H9 (cell line): ENCODE measurements at regions not wholly inside any gene's neighbourhood (a gene's known extent, or its start where the extent isn't known, plus 50 kb on each side); places are given as distances from the start of the nearest gene placed in this dataset.
"Not testable (repeated sequence)": the region's sequence is repeated elsewhere in the genome, so short reads cannot be mapped to it uniquely, and the experiment has no call there.

Experiments used
- DNase-seq: peaks from one replicate; pipeline ENCODE4 v3.0.0-alpha.2; 2017
- H2AFZ ChIP-seq: one replicate; pipeline ENCODE4 v1.6.1; 2013; ENCODE audit warnings: mild to moderate bottlenecking, low read length, control low read depth, moderate library complexity
- H2AK5ac ChIP-seq: 2 replicates; pipeline ENCODE4 v1.6.1; 2013; ENCODE audit warnings: low read length, control low read depth, mixed read lengths; ENCODE audit not compliant: insufficient read length
- H2BK120ac ChIP-seq: one replicate; pipeline ENCODE4 v1.6.1; 2013; ENCODE audit warnings: low read depth, mild to moderate bottlenecking, low read length, control low read depth, inconsistent platforms; ENCODE audit not compliant: poor library complexity, severe bottlenecking
- H2BK12ac ChIP-seq: 2 replicates; pipeline ENCODE4 v1.6.1; 2013; ENCODE audit warnings: low read length, control low read depth, mixed read lengths, low read depth; ENCODE audit not compliant: insufficient read length
- H2BK15ac ChIP-seq: 2 replicates; pipeline ENCODE4 v1.6.1; 2013; ENCODE audit warnings: low read depth, low read length, control low read depth
- H2BK20ac ChIP-seq: one replicate; pipeline ENCODE4 v1.6.1; 2013; ENCODE audit warnings: low read depth, mild to moderate bottlenecking, low read length, control low read depth, inconsistent platforms; ENCODE audit not compliant: poor library complexity, severe bottlenecking
- H2BK5ac ChIP-seq: 2 replicates; pipeline ENCODE4 v1.6.1; 2013; ENCODE audit warnings: low read length, control low read depth, mixed read lengths; ENCODE audit not compliant: insufficient read length
- H3K14ac ChIP-seq: 2 replicates; pipeline ENCODE4 v1.6.1; 2013; ENCODE audit warnings: low read length, control low read depth; ENCODE audit not compliant: insufficient read depth
- H3K18ac ChIP-seq: 2 replicates; pipeline ENCODE4 v1.6.1; 2013; ENCODE audit warnings: low read depth, mild to moderate bottlenecking, mixed read lengths, low read length, control low read depth; ENCODE audit not compliant: insufficient read length
- H3K23ac ChIP-seq: 2 replicates; pipeline ENCODE4 v1.6.1; 2013; ENCODE audit warnings: low read length, control low read depth, mixed read lengths, low read depth; ENCODE audit not compliant: insufficient read length
- H3K23me2 ChIP-seq: 2 replicates; pipeline ENCODE4 v1.6.1; 2013; ENCODE audit warnings: low read depth, mild to moderate bottlenecking, mixed read lengths, low read length, control low read depth; ENCODE audit not compliant: insufficient read length, poor library complexity, severe bottlenecking
- H3K27ac ChIP-seq: 2 replicates; pipeline ENCODE4 v1.5.1; 2013; ENCODE audit warnings: low read length, control low read depth, mixed read lengths, low read depth; ENCODE audit not compliant: insufficient read length
- H3K27me3 ChIP-seq: 2 replicates; pipeline ENCODE4 v1.6.1; 2013; ENCODE audit warnings: low read length, control low read depth, inconsistent platforms; ENCODE audit not compliant: insufficient read depth
- H3K4ac ChIP-seq: 2 replicates; pipeline ENCODE4 v1.6.1; 2013; ENCODE audit warnings: low read depth, mild to moderate bottlenecking, control low read depth, inconsistent platforms, low read length, moderate library complexity
- H3K4me1 ChIP-seq: 2 replicates; pipeline ENCODE4 v1.6.1; 2013; ENCODE audit warnings: low read length, control low read depth, inconsistent platforms; ENCODE audit not compliant: insufficient read depth
- H3K4me2 ChIP-seq: 2 replicates; pipeline ENCODE4 v1.6.1; 2013; ENCODE audit warnings: low read length, control low read depth, mixed read lengths; ENCODE audit not compliant: insufficient read length, insufficient read depth
- H3K56ac ChIP-seq: 2 replicates; pipeline ENCODE4 v1.6.1; 2013; ENCODE audit warnings: low read depth, mild to moderate bottlenecking, mixed read lengths, low read length, control low read depth; ENCODE audit not compliant: insufficient read length
- H3K79me1 ChIP-seq: 2 replicates; pipeline ENCODE4 v1.6.1; 2013; ENCODE audit warnings: low read depth, mild to moderate bottlenecking, moderate library complexity, low read length, control low read depth, inconsistent platforms; ENCODE audit not compliant: insufficient read depth, poor library complexity, severe bottlenecking
- H3K79me2 ChIP-seq: 2 replicates; pipeline ENCODE4 v1.6.1; 2013; ENCODE audit warnings: low read length, control low read depth, inconsistent platforms; ENCODE audit not compliant: insufficient read depth
- H3K9ac ChIP-seq: 2 replicates; pipeline ENCODE4 v1.6.1; 2013; ENCODE audit warnings: low read length, control low read depth, mixed read lengths; ENCODE audit not compliant: insufficient read length; ENCODE audit errors: extremely low read depth
- H3K9me3 ChIP-seq: one replicate; pipeline ENCODE4 v1.6.1; 2013; ENCODE audit warnings: low read depth, low read length, inconsistent platforms; ENCODE audit not compliant: control insufficient read depth
- H3T11ph ChIP-seq: one replicate; pipeline ENCODE4 v1.6.1; 2013; ENCODE audit warnings: mild to moderate bottlenecking, low read length, control low read depth, inconsistent platforms
- H4K20me1 ChIP-seq: one replicate; pipeline ENCODE4 v1.6.1; 2013; ENCODE audit not compliant: control insufficient read depth, insufficient read length, insufficient read depth
- H4K5ac ChIP-seq: 2 replicates; pipeline ENCODE4 v1.6.1; 2013; ENCODE audit warnings: low read depth, mild to moderate bottlenecking, mixed read lengths, low read length, control low read depth; ENCODE audit not compliant: insufficient read length
- H4K8ac ChIP-seq: replicated peaks from 2 replicates; pipeline ENCODE4 v1.6.1; 2013; ENCODE audit warnings: low read length, control low read depth, mixed read lengths, low read depth; ENCODE audit not compliant: insufficient read length
- H4K91ac ChIP-seq: 2 replicates; pipeline ENCODE4 v1.6.1; 2013; ENCODE audit warnings: low read depth, mild to moderate bottlenecking, moderate library complexity, mixed read lengths, low read length, control low read depth; ENCODE audit not compliant: insufficient read length
- H3K27ac Mint-ChIP-seq, 3 experiments: 2 replicates in 2 of 3; 3 replicates in 1 of 3; pipeline ENCODE4 v1.8.0; 2020 to 2021; ENCODE audit warnings: mixed read lengths in 3 of 3, mild to moderate bottlenecking in 1 of 3, moderate library complexity in 1 of 3
- H3K27me3 Mint-ChIP-seq: 2 replicates; pipeline ENCODE4 v1.8.0; 2021; ENCODE audit warnings: low read depth, mild to moderate bottlenecking, moderate library complexity, mixed read lengths
- H3K36me3 Mint-ChIP-seq, 3 experiments: 2 replicates in 2 of 3; 3 replicates in 1 of 3; pipeline ENCODE4 v1.8.0; 2020 to 2021; ENCODE audit warnings: low read depth in 3 of 3, mixed read lengths in 3 of 3; ENCODE audit not compliant: insufficient read depth in 1 of 3
- H3K4me1 Mint-ChIP-seq, 2 experiments: 2 replicates each; pipeline ENCODE4 v1.8.0; 2020; ENCODE audit warnings: mixed read lengths in 2 of 2
- H3K4me3 Mint-ChIP-seq, 2 experiments: 2 replicates in 1 of 2; 3 replicates in 1 of 2; pipeline ENCODE4 v1.8.0; 2020 to 2021; ENCODE audit warnings: mild to moderate bottlenecking in 2 of 2, mixed read lengths in 2 of 2, moderate library complexity in 1 of 2
- H3K9me3 Mint-ChIP-seq, 2 experiments: 2 replicates in 1 of 2; 3 replicates in 1 of 2; pipeline ENCODE4 v1.8.0; 2020; ENCODE audit warnings: mild to moderate bottlenecking in 2 of 2, mixed read lengths in 2 of 2, moderate library complexity in 1 of 2
- CTCF ChIP-seq: fragments of 200-600 bp; sonication (generic); conservative IDR thresholded peaks from 3 replicates; pipeline ENCODE4 v1.8.0; 2021; ENCODE audit warnings: antibody characterized with exemption, mild to moderate bottlenecking
- WGBS: extraction: QIAGEN DNeasy Blood & Tissue Kit; methylation state at CpG from one replicate; pipeline ENCODE4 v1.1.7; 2013; ENCODE audit warnings: missing lambda C conversion rate, low lambda C conversion rate, mixed read lengths; ENCODE audit not compliant: insufficient read length; ENCODE audit errors: extremely low coverage; 5-methylcytosine and 5-hydroxymethylcytosine counted together

- not testable (repeated sequence) for H3K79me1 ChIP-seq, H2AFZ ChIP-seq, H3K27ac Mint-ChIP-seq, DNase-seq, H2BK12ac ChIP-seq, H3K18ac ChIP-seq, H3K14ac ChIP-seq, H2BK15ac ChIP-seq, H3K23me2 ChIP-seq, H2AK5ac ChIP-seq, H3K4me1 ChIP-seq, H3K9me3 ChIP-seq, H3K4ac ChIP-seq, H3K27ac ChIP-seq, H3K9ac ChIP-seq, H3K27me3 Mint-ChIP-seq, H3K4me2 ChIP-seq, H3K79me2 ChIP-seq, H3K56ac ChIP-seq, H3T11ph ChIP-seq, H2BK120ac ChIP-seq, H3K36me3 Mint-ChIP-seq, H3K9me3 Mint-ChIP-seq, H2BK5ac ChIP-seq, H2BK20ac ChIP-seq, H4K91ac ChIP-seq, H3K4me1 Mint-ChIP-seq, H4K5ac ChIP-seq, H3K23ac ChIP-seq, H4K20me1 ChIP-seq, H3K27me3 ChIP-seq, H3K4me3 Mint-ChIP-seq, H4K8ac ChIP-seq
- peak; percentile 65 for TF ChIP-seq CTCF
- no CpG with 5 or more reads among the region's 1 CpG for WGBS
Measured at GRCh38 chr1:121447280-121447923, 262.6 kb downstream of the SRGAP2C start.

- DNase-seq, H3K9me3 Mint-ChIP-seq, H3K4me1 Mint-ChIP-seq, H4K20me1 ChIP-seq, H3K56ac ChIP-seq, H3K4me3 Mint-ChIP-seq, H3K27me3 Mint-ChIP-seq, H3T11ph ChIP-seq, H3K14ac ChIP-seq, H3K27me3 ChIP-seq, H2BK15ac ChIP-seq, H3K4me1 ChIP-seq, H4K8ac ChIP-seq, H3K79me1 ChIP-seq, H2BK12ac ChIP-seq, H3K9me3 ChIP-seq, H2AFZ ChIP-seq, H2BK120ac ChIP-seq, H3K18ac ChIP-seq, H2BK20ac ChIP-seq, H2AK5ac ChIP-seq, H3K23me2 ChIP-seq, H3K36me3 Mint-ChIP-seq, H3K79me2 ChIP-seq, H3K4ac ChIP-seq, H3K9ac ChIP-seq, H2BK5ac ChIP-seq, H3K27ac ChIP-seq, H4K91ac ChIP-seq, H3K4me2 ChIP-seq, H3K23ac ChIP-seq, H4K5ac ChIP-seq: not testable (repeated sequence)
- no CpG with 5 or more reads among the region's 3 CpGs for WGBS
- H3K27ac Mint-ChIP-seq, result peak overlapping the region in 1 of 3 experiments; percentile 38; a peak in 1 of 7 replicates
Measured at GRCh38 chr1:121448064-121448463, 263.3 kb downstream of the SRGAP2C start.
